Tongue (tissue), 1 donor: ENCODE measurements at regions not wholly inside any gene's neighbourhood (a gene's known extent, or its start where the extent isn't known, plus 50 kb on each side); places are given as distances from the start of the nearest gene placed in this dataset.

ENCODE experiments used
- DNase-seq: peaks from one replicate; pipeline ENCODE4 v3.0.0-alpha.2; 2015

DNA sequence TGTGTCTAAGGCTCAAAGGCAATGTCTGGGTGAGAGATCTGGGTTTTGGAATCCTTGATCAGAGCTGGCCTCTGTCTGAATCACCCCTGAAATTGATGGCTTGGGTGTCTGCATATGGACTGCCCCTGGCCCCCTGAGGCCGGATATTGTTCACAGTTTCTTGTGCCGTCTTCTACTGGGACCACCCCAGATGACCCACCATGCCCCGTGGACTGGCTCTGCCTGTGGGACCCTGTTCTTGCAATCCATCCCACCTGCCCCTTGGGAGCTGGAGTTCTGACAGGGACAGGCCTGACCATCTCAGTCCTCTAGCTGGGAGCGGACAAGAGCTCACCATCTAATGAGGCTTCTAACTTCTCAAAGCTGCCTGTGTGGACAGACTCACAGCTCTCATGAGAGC, 119.9 kb downstream of the FAM43A start:
- DNase-seq: no peak

GRCh38 chr3:194806991-194807630, 121.4 kb downstream of the FAM43A start:
- peak; percentile 59 for DNase-seq

DNA sequence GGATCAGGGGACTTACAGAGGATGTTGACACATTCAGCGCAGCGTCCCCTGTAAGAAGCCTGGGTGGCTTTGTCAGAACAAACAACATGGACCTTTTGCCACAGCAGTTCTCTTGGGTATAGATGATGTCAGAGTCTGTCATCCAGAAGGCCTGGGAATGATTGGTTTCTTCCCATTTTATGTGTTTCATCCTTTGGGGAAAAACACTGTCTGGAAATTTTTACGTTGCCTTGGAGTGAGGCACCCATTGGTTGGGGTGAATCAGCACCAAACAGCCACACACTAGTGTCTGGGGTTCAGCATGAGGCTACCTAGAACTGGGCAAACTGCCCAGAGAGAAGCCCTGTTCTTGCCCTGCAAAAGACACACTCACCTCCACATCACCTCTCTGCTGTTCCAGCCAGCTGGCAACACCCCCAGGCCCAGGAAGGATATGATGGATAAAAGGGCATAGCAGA, 123.0 kb downstream of the FAM43A start:
- no peak for DNase-seq

- no peak for DNase-seq
Observed at GRCh38 chr3:194809382-194809781, 123.7 kb downstream of the FAM43A start.

DNA sequence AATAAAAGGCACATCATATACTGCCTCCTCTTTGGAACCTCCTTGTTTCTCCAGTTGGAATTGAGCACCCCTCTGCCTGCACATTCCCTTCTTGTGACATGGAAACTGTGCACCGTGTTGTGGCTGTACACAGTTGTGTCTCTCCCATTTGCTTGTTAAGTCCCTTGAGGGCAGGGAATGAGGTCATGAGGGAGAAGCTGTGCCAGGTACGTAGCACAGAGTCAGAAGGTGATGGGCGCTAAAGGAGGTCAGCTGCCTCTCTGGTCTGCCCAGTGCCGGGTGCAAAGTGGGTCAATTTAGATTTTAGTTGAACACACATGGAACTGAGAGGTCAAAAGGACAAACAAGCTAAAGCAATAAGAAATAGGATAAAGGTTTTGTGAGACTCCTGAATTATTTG, 124.4 kb downstream of the FAM43A start:
- no peak for DNase-seq

DNA sequence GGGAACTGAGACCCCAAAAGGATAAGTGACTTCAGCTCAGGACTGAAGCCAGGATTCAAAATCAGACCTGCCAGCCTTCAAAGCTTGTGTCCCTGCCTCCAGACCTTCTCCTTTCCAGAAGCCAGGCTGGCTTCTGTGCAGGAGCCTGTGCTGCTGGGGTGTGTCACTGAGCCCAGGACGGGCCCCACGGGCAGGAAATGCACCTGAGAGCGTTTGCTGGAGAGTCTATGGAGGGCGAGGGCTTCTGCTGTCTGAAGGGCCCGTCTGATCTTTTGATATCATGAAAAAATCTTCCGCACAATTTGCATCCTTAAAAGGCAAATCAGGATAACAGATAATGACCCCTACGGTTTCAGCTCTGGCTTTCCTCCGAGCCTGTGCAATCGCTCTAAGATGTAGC, 125.4 kb downstream of the FAM43A start:
- DNase-seq: no peak

- no peak for DNase-seq
Observed at GRCh38 chr3:194812176-194812575, 126.5 kb downstream of the FAM43A start.

- DNase-seq: peak; percentile 25
Observed at GRCh38 chr3:194814878-194815357, 129.2 kb downstream of the FAM43A start.

GRCh38 chr3:194816748-194817591, 131.3 kb downstream of the FAM43A start:
- DNase-seq: no peak

GRCh38 chr3:194817592-194817930, 131.9 kb downstream of the FAM43A start:
- DNase-seq: no peak

GRCh38 chr3:194817936-194818335, 132.3 kb downstream of the FAM43A start:
- DNase-seq: no peak

GRCh38 chr3:194824100-194824499, 138.4 kb downstream of the FAM43A start:
- no peak for DNase-seq

DNA sequence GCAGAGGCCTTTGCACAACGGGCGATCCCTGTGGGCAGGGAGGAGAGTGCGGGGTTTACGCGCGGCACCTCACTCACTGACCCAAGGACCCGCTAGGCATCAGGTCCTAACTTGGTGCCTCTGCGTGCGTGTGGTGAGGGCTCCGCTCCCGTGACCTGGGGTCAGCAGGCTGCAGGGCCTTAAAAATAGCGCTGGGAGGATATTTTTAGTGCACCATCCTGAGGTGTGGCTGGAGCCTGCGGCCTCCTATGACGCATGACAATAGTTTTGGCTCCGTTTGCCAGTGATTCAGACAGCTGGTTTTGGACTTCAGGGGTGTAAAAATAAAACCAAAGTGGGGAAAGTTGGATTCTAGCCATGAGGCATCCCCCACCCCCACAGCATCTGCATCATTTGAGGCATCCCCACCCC, 139.0 kb downstream of the FAM43A start:
- peak; percentile 62 for DNase-seq

DNA sequence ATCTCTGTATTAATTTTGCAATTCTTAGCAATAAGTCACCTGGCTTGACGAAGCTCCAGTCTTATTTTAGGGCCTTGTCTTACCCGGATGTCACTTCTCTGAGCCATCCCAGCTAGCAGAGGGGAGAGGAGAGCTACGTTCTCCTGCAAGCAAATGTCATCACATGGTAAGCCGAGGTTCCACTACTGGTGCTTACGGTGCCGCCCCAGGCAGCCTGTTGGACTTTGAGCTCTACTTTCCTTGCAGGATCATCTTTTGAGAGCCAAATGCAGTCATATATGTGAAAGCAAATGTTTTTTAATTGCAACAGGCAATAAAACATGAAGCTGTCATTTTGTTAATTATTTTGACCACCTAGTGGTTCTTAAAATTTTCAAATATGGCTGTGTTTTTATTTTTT, 140.9 kb downstream of the FAM43A start:
- no peak for DNase-seq

GRCh38 chr3:194827486-194827885, 141.8 kb downstream of the FAM43A start:
- DNase-seq: no peak

- no peak for DNase-seq
Observed at GRCh38 chr3:194828116-194828515, 142.4 kb downstream of the FAM43A start.

- DNase-seq: no peak
Observed at GRCh38 chr3:194828926-194829325, 143.2 kb downstream of the FAM43A start.

DNA sequence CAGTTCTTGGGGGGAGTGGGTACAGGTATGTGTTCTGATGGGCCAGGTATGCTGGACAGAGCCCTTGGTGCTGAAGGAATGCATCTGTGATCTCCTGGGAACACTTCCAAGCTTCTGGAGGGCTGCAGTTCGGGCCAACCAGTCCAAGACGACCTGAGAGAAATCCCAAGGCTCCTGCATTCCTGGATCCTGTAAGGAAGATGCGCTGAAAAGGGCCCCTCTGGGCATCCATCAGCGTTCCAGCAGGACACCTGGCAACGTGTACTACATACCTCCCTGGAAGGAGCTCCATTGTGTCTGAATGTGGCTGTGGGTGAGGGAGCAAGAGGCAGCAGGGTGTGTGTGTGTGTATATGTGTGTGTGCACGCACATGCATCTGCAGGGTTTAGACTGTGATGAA, 144.7 kb downstream of the FAM43A start:
- DNase-seq: no peak

DNA sequence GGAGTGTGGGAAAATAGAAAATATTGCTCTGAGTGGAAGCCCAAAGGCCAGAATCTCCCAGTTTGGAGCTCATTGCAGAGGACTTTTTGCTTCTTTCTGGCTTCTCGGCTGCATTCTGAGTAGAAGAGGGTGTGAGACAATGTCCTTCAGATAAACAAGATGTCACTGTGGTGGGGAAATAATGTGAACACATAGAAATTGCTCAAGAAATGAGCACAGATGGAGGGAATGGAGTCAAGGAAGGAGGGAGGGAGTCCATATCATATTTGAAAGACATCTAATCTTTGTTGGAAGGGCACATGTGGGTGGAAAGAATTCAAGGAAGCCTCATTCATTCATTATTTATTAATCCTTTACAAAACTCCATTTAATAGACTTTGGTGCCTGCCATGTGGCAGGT, 145.3 kb downstream of the FAM43A start:
- no peak for DNase-seq

GRCh38 chr3:194832346-194833104, 146.8 kb downstream of the FAM43A start:
- DNase-seq: no peak

DNA sequence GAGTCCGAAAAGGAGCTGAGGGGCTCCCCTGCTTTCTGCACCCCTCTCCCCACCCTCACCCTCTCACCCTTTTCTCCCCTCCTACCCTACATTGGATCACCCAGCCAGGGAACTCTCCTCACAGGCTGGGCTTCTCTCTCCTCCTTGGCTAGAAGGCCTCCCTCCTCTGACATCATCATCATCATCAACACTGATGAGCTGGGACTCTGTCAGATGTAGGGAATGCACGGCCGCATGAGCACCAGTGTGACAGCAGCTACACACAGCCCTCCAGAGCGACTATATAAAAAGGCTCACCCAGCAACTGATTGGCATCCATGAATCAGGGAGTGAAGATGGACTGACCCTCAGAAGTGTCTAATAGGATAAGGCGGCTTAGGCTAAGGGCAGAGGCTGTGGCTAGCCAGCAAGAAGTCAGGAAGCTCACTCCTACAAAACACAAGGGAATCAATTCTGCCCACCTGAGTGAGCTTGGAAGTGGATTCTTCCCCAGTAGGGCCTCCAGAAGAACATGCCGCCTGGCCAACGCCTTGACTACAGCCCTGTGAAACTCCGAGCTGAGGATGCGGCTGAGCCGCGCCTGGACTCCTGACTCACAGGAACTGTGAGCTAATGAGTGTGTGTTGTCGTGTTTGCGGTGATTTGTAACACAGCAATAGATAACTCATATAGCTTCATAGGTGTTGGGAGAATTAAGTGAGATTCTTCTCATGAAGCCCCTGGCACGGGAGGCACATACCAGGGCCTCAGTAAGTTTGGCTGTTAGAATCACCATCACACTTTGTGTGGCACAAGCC, 147.6 kb downstream of the FAM43A start:
- DNase-seq: no peak

DNA sequence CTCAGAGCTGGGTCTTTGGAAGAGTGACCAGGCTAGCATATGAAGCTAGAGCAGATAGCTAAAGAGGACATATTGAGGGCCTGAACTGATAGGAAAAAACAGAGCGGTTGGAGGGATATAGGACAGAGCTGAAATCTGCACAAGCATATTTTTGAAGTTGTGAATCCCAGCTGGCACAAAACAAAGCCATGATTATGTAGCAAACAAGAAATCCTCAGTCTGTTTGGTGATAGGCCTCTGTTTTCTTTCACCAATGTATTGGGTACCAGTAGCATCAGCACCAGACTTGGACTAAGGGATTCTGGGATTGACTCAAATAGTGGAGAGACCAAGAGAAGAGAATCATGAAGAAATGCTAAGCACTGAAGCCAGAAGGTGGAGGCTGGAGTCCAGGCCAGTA, 151.0 kb downstream of the FAM43A start:
- no peak for DNase-seq
